ENCODE measurements at regions not wholly inside any gene's neighbourhood (a gene's known extent, or its start where the extent isn't known, plus 50 kb on each side); places are given as distances from the start of the nearest gene placed in this dataset.

DNA sequence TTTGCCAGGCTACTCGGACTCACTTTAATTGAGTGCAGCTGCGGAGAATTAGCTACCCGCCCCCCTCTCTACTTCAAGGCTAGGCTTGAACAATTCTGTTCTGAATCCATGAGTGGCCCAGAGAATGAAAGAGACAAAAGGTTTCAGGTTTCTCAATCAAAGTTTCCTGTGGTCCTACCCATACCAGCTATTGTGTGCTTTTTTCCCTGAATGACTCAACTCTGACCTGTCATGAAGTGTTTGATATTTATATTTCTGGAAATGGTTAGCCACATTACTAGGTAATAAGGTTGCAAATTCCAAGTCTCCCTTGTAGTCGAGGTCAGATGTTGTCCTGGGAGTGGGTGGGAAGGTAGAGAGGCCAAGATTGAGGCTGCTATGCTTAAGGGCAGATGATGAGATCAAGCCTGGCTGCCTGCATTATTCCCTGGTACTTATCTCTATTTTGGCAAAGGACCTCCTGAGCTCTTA lies 392.7 kb upstream of the TBL1XR1 start:
- Histone ChIP-seq H2AFZ (ENCODE audit: low read length) (no peak overlapping the region), H3K23ac (ENCODE audit: insufficient read length) (no peak overlapping the region), H3K4ac (replicated peaks; ENCODE audit: insufficient read length, low read depth, low read length) (no peak overlapping the region), H3K27me3 (replicated peaks in 1 of 4; ENCODE audit: control insufficient read depth in 3 of 4, extremely low read depth in 1 of 4, insufficient read depth in 3 of 4, low read length in 3 of 4) (no peaks in the 10 kb centered on the region), H4K8ac (ENCODE audit: extremely low read depth, insufficient read depth, low read length) (no peak overlapping the region), H3K14ac (ENCODE audit: insufficient read length) (no peak overlapping the region), H2BK20ac (ENCODE audit: low read length) (no peak overlapping the region), H3K79me2 (ENCODE audit: control insufficient read depth in 1 of 2, insufficient read depth in 2 of 2, low read length in 2 of 2) (no peaks in the 10 kb centered on the region), H3K56ac (replicated peaks; ENCODE audit: insufficient read length, low read depth, low read length) (no peak overlapping the region), H3K4me2 (ENCODE audit: insufficient read depth in 1 of 2, low read depth in 2 of 2, low read length in 2 of 2) (no peak overlapping the region), H3K9ac (replicated peaks in 1 of 4; ENCODE audit: extremely low read depth in 1 of 4, low read depth in 3 of 4, low read length in 3 of 4) (no peak overlapping the region), H2BK5ac (ENCODE audit: low read depth, low read length) (no peak overlapping the region), H2BK12ac (ENCODE audit: low read depth, low read length) (no peak overlapping the region), H3K18ac (ENCODE audit: extremely low read depth, low read length) (no peak overlapping the region), H4K5ac (ENCODE audit: insufficient read length, low read depth, low read length) (no peak overlapping the region), H3K4me3 (ENCODE audit: extremely low read depth in 1 of 4, insufficient read depth in 2 of 4, low read depth in 3 of 4, low read length in 4 of 4) (no peak overlapping the region), H4K20me1 (replicated peaks in 1 of 2; ENCODE audit: control insufficient read depth in 1 of 2, insufficient read depth in 2 of 2, low read length in 2 of 2) (no peaks in the 10 kb centered on the region), H3K36me3 (ENCODE audit: control insufficient read depth in 2 of 4, insufficient read depth in 4 of 4, low read length in 3 of 4) (no peaks in the 10 kb centered on the region), H3K9me3 (ENCODE audit: insufficient read depth in 2 of 2, low read depth in 1 of 2, low read length in 1 of 2) (no peaks in the 10 kb centered on the region; a peak in 1 of 4 replicates), H2BK15ac (ENCODE audit: low read length) (no peak overlapping the region), H2BK120ac (replicated peaks; ENCODE audit: low read depth, low read length) (no peak overlapping the region), H4K91ac (replicated peaks; ENCODE audit: insufficient read length, low read length) (no peak overlapping the region), H3K23me2 (ENCODE audit: low read depth, low read length) (no peaks in the 10 kb centered on the region), H2AK5ac (ENCODE audit: low read depth, low read length) (no peak overlapping the region), H3K79me1 (ENCODE audit: low read depth, low read length) (no peaks in the 10 kb centered on the region), H3K4me1 (replicated peaks in 1 of 4; ENCODE audit: control insufficient read depth in 3 of 4, insufficient read depth in 4 of 4, low read length in 3 of 4) (peaks cover 0 to 4% (median 2%) of the 10 kb centered on the region in 4 experiments; a peak in 4 of 7 replicates), H3K27ac (ENCODE audit: low read depth, low read length) (no peak overlapping the region)
- ChIA-PET POLR2A (ENCODE audit: partially characterized antibody) (interaction anchor here (1.2 kb wide), 1 partner anchor 9 kb away, joined by 3 read pairs; no protein-coding TSS in a partner anchor), CTCF (ENCODE audit: partially characterized antibody) (interaction anchor here (0.6 to 1.7 kb wide), 6 partner anchors 9 to 1015 kb away, joined by 3 to 5 read pairs (median 3); no protein-coding TSS in a partner anchor)
- WGBS, 2 experiments (ENCODE audit: extremely low coverage in 1 of 2, insufficient coverage in 1 of 2, insufficient read length in 1 of 2, insufficient replicate concordance in 2 of 2, low coverage in 1 of 2, low lambda C conversion rate in 2 of 2, missing lambda C conversion rate in 1 of 2) = 77% methylated on average over 4 of the region's 4 CpGs; no CpG with 5 or more reads in 1 of the 2 experiments
- TF ChIP-seq SUZ12 (IDR thresholded peaks at IDR 0.05; ENCODE audit: low read length) (no peak), GABPA (IDR thresholded peaks at IDR 0.05; ENCODE audit: borderline replicate concordance, insufficient read depth, low read length) (no peak), EZH2 (IDR thresholded peaks at IDR 0.05; ENCODE audit: low read depth, low read length, severe bottlenecking) (no peak), HDAC2 (IDR thresholded peaks at IDR 0.05; ENCODE audit: borderline replicate concordance in 1 of 2, low read depth in 2 of 2, low read length in 2 of 2) (no peak), CBX5 (IDR thresholded peaks at IDR 0.05; ENCODE audit: low read depth, low read length) (no peak), KDM4A (IDR thresholded peaks at IDR 0.05; ENCODE audit: low read depth, low read length, severe bottlenecking) (no peak)
- TF ChIP-seq, protein P1, sequence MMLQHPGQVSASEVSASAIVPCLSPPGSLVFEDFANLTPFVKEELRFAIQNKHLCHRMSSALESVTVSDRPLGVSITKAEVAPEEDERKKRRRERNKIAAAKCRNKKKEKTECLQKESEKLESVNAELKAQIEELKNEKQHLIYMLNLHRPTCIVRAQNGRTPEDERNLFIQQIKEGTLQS (IDR thresholded peaks at IDR 0.05; ENCODE audit: insufficient read depth, low read depth, low read length) = no peak
- FAIRE-seq (no peak), DNase-seq (ENCODE audit: low read depth in 1 of 2, low spot score in 2 of 2) (no peak)
